HK-2 (cell line): ENCODE measurements at regions not wholly inside any gene's neighbourhood (a gene's known extent, or its start where the extent isn't known, plus 50 kb on each side); places are given as distances from the start of the nearest gene placed in this dataset.
A peak's percentile ranks its signal among the peaks of the same experiment; 100 is the strongest.
"Not testable (repeated sequence)": the region's sequence is repeated elsewhere in the genome, so short reads cannot be mapped to it uniquely, and the experiment has no call there.

Experiments used
- DNase-seq: peaks from one replicate; pipeline ENCODE4 v3.0.0-alpha.2; 2018; ENCODE audit not compliant: unreplicated experiment

DNA sequence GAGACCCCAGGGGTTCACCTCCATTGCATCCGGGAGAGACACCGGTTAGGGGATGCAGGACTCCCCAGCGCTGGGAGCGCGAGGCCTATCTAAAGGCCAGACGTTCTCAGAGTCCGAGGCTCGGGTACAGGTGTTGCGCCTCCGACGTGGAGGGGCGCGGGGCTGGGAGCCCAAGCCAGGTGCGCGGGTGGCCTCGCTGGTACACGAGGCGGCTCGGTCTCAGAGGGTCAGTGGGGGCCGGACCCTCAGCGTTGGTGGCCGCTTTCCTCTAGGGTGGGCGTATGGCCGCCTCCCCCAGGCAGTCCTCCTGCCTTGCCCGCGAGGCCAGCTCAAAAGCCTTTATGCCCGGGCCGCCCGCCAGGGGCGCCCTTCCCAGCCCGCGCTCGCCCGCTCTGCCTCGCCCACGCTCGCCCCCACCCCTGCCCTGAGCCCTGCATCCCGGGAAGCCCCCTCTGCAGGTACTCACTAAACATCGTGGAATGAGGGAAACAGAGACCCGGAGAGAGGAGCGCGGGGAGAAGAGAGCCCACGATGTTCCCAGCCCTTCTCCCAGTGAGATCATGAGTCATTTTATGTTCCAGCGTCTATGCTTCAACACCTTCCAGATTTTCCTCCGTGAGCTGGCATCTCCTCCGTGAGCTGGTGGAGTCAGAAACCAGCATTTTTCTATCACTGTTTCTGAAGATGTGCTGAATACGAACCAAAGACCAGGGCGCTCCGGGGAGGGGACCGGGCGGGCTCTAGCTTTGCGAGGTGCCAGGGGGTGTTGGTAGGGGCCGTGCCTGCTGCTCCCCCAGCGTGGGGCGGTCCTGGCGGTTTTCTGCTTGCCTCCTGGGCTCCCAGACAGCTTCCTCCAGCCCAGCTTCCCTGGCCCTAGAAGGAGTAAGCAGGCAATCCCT lies 73.8 kb downstream of the DIO3 start:
- DNase-seq, result no peak

GRCh38 chr14:101635749-101636560 lies 74.7 kb downstream of the DIO3 start:
- DNase-seq, result peak; percentile 64

DNA sequence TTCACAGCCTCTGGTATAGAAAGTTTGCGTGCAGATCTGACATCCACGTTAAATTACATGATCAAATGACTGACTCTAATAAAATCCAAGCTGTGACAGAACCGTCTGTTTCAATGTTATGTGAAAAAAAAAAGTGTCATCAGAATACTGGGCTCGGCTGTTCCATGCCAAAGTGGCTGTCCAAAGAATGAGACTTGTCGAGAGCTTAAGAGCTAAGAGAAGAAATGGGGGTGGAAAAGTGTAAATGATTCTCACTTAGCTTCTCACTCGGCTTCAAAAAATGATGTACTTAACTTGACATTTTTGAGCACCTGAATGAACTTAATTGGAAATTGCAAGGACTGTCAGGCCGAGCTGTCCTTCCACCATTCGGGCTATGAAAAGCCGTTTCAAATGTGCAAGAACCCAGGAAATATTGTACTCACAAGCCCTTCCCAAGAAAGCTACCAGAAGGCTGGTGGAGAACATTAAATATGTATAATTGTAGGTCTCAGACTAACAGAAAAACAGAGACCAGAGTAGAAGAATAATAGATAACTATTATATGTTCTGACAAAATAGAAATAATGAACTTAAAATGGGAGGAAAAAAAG lies 78.0 kb downstream of the DIO3 start:
- DNase-seq, result no peak

DNA sequence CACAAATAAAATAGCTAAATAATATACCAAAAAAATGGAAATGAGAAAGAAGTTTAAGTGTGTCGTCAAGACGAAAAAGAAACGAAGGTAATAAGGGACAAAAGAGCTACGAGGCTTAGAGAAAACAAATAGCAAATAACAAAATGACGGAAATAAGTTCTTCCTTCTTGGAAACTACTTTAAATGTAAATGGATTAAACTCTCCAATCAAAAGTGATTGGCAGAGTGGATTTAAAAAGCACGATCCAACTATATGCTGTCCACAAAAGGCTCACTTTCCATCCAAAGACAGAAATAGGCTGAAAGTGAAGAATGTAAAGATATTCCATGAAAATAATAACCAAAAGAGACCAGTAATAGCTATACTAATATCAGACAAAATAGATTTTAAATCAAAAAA lies 82.4 kb downstream of the DIO3 start:
- DNase-seq, result no peak

GRCh38 chr14:101654051-101654450 lies 92.8 kb downstream of the DIO3 start:
- DNase-seq, result no peak

- DNase-seq, result no peak
These were observed 96.1 kb downstream of the DIO3 start for GRCh38 chr14:101657372-101657771.

DNA sequence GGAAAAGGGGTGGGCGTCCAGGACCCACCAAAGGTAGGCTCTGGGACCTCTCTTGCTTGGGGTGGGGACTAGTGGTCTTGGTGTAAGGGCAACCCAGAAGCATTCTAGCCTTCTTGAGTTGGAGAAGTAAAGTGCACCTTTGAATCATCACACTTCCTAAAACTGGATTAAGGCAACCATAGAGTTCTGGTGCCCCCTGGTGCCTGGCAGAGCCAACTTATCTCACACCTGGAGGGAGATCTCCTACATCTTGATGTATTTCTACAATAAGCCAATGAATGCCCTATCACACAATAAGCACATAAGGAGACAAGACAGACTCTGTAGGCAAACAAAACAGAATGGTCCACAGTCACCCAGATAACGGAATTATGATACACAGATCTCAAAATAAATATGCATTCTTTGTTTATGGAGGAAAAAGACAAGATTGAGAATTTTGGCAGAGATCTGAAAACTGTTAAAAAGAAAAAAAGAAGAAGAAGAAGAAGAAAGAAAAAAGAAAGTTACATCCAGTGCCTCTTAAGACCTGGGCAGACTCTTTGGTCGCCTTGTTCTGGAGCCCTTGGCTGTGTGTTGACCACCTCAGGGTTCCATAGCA lies 95.9 kb upstream of the PPP2R5C start:
- peak; percentile 32 for DNase-seq

DNA sequence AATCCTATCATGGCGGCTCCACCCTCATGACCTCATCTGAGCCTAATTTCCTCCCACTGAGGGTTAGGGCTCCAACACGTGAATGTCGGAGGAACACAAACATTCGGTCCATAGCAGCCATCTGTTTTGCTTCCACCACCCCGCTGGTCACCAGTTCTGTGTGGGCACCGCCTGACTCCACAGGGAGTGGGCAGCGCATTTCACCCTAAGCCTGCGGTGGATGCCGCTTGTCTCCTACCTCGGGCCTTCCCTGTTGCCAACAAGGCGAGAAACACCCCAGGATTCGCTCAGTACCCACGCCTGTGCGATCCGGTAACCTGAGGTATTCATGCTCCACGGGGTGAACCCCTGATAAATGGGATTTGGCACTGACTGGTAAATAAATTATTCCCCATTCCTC lies 95.2 kb upstream of the PPP2R5C start:
- DNase-seq, result no peak

DNA sequence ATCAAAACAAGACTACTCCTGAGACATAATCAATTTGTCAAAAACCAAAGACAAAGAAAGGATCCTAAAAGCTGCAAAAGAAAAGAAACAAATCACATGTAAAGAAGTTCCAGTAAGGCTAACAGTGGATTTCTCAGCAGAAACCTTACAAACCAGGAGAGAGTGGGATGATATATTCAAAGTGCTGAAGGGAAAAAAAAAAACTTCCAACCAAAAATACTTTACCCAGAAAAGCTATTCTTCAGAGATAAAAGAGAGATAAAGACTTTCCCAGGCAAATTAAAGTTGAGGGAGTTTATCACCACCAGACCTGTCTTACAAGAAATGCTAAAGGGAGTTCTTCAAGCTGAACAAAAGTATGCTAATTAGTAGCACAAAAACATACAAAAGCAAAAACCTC lies 91.9 kb upstream of the PPP2R5C start:
- no peak for DNase-seq

DNA sequence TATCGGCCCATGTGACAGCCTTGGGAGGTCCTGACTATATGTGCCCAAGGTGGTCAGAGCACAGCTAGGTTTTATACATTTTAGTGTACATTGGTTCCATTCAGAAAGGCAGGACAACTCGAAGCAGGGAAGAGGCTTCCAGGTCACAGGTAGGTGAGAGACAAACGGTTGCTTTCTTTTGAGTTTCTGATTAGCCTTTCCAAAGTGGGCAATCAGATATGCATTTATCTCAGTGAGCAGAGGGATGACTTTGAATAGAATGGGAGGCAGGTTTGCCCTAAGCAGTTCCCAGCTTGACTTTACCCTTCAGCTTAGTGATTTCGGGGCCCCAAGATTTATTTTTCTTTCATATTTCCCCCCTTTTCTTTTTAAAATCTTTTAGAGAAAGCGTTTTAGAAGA lies 87.6 kb upstream of the PPP2R5C start:
- no peak for DNase-seq

- DNase-seq, result not testable (repeated sequence)
These were observed 85.7 kb upstream of the PPP2R5C start for GRCh38 chr14:101675835-101676234.

DNA sequence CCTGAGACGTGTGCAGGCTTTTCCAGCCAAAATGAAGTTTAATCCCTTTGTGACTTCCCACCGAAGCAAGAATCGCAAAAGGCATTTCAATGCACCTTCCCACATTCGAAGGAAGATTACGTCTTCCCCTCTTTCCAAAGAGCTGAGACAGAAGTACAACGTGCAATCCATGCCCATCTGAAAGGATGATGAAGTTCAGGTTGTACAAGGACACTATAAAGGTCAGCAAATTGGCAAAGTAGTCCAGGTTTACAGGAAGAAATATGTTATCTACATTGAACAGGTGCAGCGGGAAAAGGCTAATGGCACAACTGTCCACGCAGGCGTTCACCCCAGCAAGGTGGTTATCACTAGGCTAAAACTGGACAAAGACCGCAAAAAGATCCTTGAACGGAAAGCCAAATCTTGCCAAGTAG lies 83.6 kb upstream of the PPP2R5C start:
- not testable (repeated sequence) for DNase-seq

DNA sequence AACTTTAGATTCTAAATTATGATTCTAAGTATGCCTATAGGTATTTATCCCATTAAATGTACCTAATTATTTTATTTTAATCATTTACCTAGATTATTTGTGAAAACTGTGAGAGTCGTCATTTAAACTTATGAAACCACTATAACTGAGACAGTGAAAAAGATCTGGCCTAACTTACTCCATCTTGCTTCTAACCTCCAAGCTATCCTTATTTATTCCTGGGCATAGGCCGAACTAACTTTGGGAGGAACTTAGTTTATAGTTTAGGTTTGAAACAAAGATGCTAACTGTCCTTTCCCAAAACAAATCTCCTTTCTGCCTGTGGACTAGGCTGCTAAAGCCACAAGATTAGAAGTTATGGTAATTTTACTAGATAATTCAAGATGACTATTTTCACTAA lies 79.7 kb upstream of the PPP2R5C start:
- no peak for DNase-seq

- no peak for DNase-seq
These were observed 78.1 kb upstream of the PPP2R5C start for GRCh38 chr14:101683365-101683764.

DNA sequence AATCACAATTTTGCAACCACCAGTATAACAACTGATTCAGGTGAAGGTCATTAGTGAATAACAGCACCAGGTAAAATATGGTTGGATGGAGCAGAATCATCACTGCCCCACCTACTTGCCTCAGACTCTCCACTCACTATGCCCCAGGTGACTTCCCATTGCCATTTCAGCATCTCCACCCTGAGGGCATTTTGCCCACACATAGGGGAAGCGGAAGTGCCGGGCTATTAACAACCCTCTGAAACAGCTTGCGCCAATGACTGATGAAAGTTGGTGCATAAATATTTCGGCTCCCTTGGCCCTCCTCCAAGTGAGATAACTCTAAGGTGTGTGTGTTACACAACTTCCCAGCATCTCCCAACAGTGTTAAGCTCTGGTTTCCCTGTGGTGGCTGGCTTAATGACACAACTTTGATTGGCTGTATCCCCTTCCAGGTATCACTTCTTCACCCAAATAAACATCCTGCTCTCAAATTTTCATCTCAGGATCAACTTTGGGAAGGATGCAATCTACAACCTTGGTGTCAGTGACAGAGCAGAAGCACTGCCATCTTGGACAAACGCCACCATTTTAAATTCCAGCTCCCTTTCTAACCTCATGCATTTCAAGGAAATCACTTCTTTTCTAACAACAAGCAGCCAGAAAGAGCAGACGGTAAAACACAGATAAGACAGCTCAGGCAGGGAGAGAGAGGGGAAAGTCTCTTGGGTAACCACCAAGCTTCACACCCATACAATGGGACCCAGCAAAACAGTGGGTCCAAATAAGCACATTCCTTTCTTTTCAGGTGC lies 73.6 kb upstream of the PPP2R5C start:
- no peak for DNase-seq

DNA sequence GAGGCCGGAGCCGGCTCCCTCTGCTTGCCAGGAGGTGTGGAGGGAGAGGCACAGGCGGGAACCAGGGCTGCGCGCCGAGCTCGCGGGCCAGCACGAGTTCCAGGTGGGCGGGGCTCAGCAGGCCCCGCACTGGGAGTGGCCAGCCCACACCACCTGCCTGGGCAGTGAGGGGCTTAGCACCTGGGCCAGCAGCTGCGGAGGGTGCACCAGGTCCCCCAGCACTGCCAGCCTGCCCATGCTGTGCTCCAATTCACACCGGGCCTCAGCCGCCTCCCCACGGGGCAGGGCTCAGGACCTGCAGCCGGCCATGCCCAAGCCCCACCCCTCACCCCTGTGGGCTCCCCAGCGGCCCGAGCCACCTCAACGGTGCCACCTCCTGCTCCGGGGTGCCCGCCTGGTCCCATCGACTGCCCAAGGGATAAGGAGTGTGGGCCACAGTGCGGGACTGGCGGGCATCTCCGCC lies 72.4 kb upstream of the PPP2R5C start:
- no peak for DNase-seq

DNA sequence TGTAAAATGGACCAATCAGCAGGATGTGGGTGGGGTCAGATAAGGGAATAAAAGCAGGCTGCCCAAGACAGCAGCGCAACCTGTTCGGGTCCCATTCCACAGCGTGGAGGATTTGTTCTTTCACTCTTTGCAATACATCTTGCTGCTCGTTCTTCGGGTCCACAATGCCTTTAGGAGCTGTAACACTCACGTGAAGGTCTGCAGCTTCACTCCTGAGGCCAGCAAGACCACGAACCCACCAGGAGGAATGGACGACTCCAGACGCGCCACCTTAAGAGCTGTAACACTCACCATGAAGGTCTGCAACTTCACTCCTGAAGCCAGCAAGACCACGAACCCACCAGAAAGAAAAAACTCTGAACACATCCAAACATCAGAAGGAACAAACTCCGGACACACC lies 71.5 kb upstream of the PPP2R5C start:
- DNase-seq, result not testable (repeated sequence)

GRCh38 chr14:101695659-101696058 lies 65.8 kb upstream of the PPP2R5C start:
- DNase-seq, result no peak

DNA sequence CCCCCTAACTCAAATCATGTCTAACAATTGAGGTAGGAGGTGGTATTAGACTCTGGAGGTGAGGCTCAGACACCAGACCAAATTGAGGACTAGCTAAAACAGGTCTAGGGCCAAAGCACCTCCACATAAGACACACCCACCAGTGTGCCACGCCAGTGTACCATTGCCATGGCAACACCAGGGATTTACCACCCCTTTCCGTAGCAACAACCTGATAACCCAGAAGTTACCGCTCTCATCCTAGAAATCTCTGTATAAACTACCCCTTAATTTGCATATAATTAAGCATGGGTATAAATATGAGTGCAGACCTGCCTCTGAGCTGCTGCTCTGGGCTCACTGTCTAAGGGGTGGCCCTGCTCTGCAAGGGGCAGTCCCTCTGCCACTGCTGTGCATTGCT lies 57.4 kb upstream of the PPP2R5C start:
- DNase-seq, result no peak

DNA sequence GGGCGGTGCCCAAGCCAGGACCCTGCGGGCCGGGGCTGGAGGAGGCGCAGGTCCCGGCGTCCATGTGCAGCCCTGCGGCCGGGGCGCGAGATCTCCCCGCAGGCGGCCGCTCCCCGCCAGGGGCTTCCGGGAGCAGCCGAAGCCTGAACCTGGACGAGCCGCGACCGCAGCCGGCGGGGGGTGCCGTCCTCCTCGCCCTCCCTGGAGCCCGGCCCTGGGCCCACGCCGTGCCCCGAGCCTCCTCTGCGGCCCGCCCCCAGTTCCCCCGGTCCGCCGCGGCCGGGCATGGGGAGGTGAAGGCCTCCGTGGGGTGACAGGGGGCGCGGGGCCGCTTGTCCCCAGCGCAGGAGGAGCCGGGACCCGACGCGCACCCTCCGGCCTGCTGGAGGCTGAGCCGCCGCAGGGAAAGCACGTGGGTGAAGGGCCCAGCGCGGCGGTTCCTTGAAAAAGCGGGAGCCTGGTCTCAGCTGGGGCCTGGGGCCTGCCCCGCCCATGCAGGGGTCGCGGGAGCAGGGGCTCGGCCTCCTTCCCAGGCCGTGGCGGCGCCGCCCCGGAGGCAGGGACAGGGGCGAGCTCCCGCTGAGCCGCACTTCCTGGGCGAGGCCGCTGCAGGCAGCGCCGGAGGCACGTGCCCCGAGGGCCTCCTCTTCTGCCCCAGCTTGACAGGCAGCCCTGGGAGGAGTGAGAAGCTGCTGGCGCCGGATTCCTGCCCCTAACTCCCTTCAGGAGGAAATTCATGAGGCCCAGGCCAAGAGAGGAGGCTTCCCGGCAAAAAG lies 55.6 kb upstream of the PPP2R5C start:
- peak; percentile 43 for DNase-seq
